Endothelial cell of umbilical vein (primary cell): ENCODE measurements at regions not wholly inside any gene's neighbourhood (a gene's known extent, or its start where the extent isn't known, plus 50 kb on each side); places are given as distances from the start of the nearest gene placed in this dataset.

ENCODE experiments used
- BruUV-seq: library from RNA; stranded (reverse); fragments of 400-500 nt; replicated peaks from 2 replicates; lab custom pipeline; 2021; lab: Mats Ljungman, UMichigan
- CTCF ChIA-PET: fragments of 300-600, 350-600 bp; sonication (Branson Sonifier 250); formaldehyde crosslinking; loops from one replicate; lab custom pipeline; 2021; ENCODE audit warnings: antibody characterized with exemption, inconsistent platforms; lab: Charles Lee
- POLR2A ChIA-PET: fragments of 300-600, 350-600 bp; sonication (Branson Sonifier 250); formaldehyde crosslinking; loops from one replicate; lab custom pipeline; 2021; ENCODE audit warnings: antibody characterized with exemption, inconsistent platforms; lab: Charles Lee
- DNase-seq: peaks from one replicate; pipeline ENCODE4 v3.0.0-alpha.2; 2011; ENCODE audit warnings: low read depth, low spot score
- FAIRE-seq: peaks from 2 replicates; lab custom pipeline; 2011; peaks lifted over from hg19 to GRCh38; lab: Jason Lieb, UNC
- H2AFZ ChIP-seq: 2 replicates; pipeline ENCODE4 v1.6.0; 2012; ENCODE audit warnings: low read depth, low read length, control low read depth, inconsistent platforms
- H3K27ac ChIP-seq: 2 replicates; pipeline ENCODE4 v1.5.1; 2011; ENCODE audit warnings: low read depth, mild to moderate bottlenecking, control low read depth, low read length, moderate library complexity; ENCODE audit not compliant: insufficient read depth
- H3K27me3 ChIP-seq, 2 experiments: 2 replicates each; pipeline versions ENCODE4 v1.6.0 to v1.6.1; 2011; ENCODE audit warnings: low read length in 2 of 2, mixed read lengths in 1 of 2; ENCODE audit not compliant: control insufficient read depth in 2 of 2, insufficient read depth in 2 of 2
- H3K36me3 ChIP-seq, 2 experiments: 2 replicates in 1 of 2; 3 replicates in 1 of 2; pipeline ENCODE4 v1.5.1; 2011; ENCODE audit warnings: low read length in 2 of 2, mild to moderate bottlenecking in 1 of 2, moderate library complexity in 1 of 2; ENCODE audit not compliant: control insufficient read depth in 2 of 2, insufficient read depth in 2 of 2; ENCODE audit errors: extremely low read depth in 1 of 2
- H3K4me1 ChIP-seq: 3 replicates; pipeline ENCODE4 v1.5.1; 2011; ENCODE audit warnings: mild to moderate bottlenecking, low read length; ENCODE audit not compliant: control insufficient read depth, insufficient read depth; ENCODE audit errors: extremely low read depth
- H3K4me2 ChIP-seq: 2 replicates; pipeline ENCODE4 v1.6.1; 2011; ENCODE audit warnings: low read length, control low read depth, mixed read lengths; ENCODE audit not compliant: insufficient read depth
- H3K4me3 ChIP-seq, 3 experiments: fragments of 200-600 bp in 1 of 3; sonication (generic), shearing (Covaris generic) in 1 of 3; replicated peaks in 1 of 3; 2 replicates each; pipeline ENCODE4 v1.5.1; 2011 to 2016; ENCODE audit warnings: control low read depth in 3 of 3, low read length in 3 of 3, mild to moderate bottlenecking in 2 of 3, inconsistent platforms in 1 of 3, low read depth in 1 of 3, moderate library complexity in 1 of 3; ENCODE audit not compliant: insufficient read depth in 1 of 3
- H3K79me2 ChIP-seq: 2 replicates; pipeline ENCODE4 v1.6.0; 2012; ENCODE audit warnings: low read length, inconsistent platforms; ENCODE audit not compliant: control insufficient read depth, insufficient read depth
- H3K9ac ChIP-seq: replicated peaks from 2 replicates; pipeline ENCODE3; 2011; ENCODE audit warnings: low read length, control low read depth; ENCODE audit not compliant: insufficient read depth; ENCODE audit errors: extremely low read depth
- H3K9me1 ChIP-seq: replicated peaks from 3 replicates; pipeline ENCODE4 v1.6.0; 2011; ENCODE audit warnings: mild to moderate bottlenecking, low read length; ENCODE audit not compliant: control insufficient read depth, insufficient read depth; ENCODE audit errors: extremely low read depth
- H3K9me3 ChIP-seq: replicated peaks from 2 replicates; pipeline ENCODE4 v1.5.1; 2012; ENCODE audit warnings: low read length, inconsistent platforms; ENCODE audit not compliant: control insufficient read depth, insufficient read depth
- H4K20me1 ChIP-seq: replicated peaks from 2 replicates; pipeline ENCODE3; 2011; ENCODE audit warnings: mild to moderate bottlenecking, low read length; ENCODE audit not compliant: control insufficient read depth, insufficient read depth; ENCODE audit errors: extremely low read depth
- CTCF ChIP-seq, 2 donors: IDR thresholded peaks; 1 replicate in 1 of 2; 2 replicates in 1 of 2; pipeline ENCODE4 v1.5.1; 2011; ENCODE audit warnings: low read length in 2 of 2, mild to moderate bottlenecking in 2 of 2, moderate library complexity in 2 of 2, control low read depth in 1 of 2, inconsistent platforms in 1 of 2, low read depth in 1 of 2; ENCODE audit not compliant: insufficient read depth in 1 of 2; ENCODE audit errors: extremely low read depth in 1 of 2
- EZH2 ChIP-seq: IDR thresholded peaks from 2 replicates; pipeline ENCODE4 v1.6.1; 2012; ENCODE audit warnings: borderline replicate concordance, low read depth, mild to moderate bottlenecking, moderate library complexity, low read length, inconsistent platforms; ENCODE audit not compliant: severe bottlenecking
- FOS ChIP-seq: IDR thresholded peaks from 2 replicates; pipeline ENCODE4 v1.6.1; 2011; ENCODE audit warnings: mild to moderate bottlenecking, low read length, moderate library complexity, borderline replicate concordance; ENCODE audit not compliant: insufficient read depth
- JUN ChIP-seq: IDR thresholded peaks from 2 replicates; pipeline ENCODE4 v1.6.1; 2011; ENCODE audit warnings: borderline replicate concordance, low read depth; ENCODE audit not compliant: insufficient read length, insufficient read depth
- MAX ChIP-seq: IDR thresholded peaks from 2 replicates; pipeline ENCODE4 v1.6.1; 2011; ENCODE audit not compliant: insufficient read depth, insufficient read length
- MYC ChIP-seq: IDR thresholded peaks from one replicate; pipeline ENCODE4 v1.6.1; 2011; ENCODE audit warnings: mild to moderate bottlenecking, low read depth, low read length
- POLR2A ChIP-seq: IDR thresholded peaks from 2 replicates; pipeline ENCODE4 v1.6.1; 2012; ENCODE audit warnings: low read depth, mild to moderate bottlenecking, control low read depth, low read length
- dilution Hi-C: fragments of 300-500 bp; cut with MboI; formaldehyde crosslinking; loops from one replicate; pipeline ENCODE4 v1.15.0; 2019; ENCODE audit warnings: low sequenced_read_pairs; ENCODE audit not compliant: extremely low pct_ligation_motif_present
- intact Hi-C: fragments of 100-400 bp; cut with micrococcal nuclease; formaldehyde crosslinking; loops from one replicate; pipeline ENCODE4 v1.10.0; 2022

GRCh38 chr2:167689444-167689843 lies 558.0 kb downstream of the STK39 start:
- FAIRE-seq (no peak), DNase-seq (no peak)
- TF ChIP-seq JUN (no peak), EZH2 (no peak), MAX (no peak), POLR2A (no peak), CTCF (IDR thresholded peaks at IDR 0.05; ENCODE audit: extremely low read depth in 1 of 2, insufficient read depth in 1 of 2, low read depth in 1 of 2, low read length in 2 of 2) (no peak), FOS (no peak)

GRCh38 chr2:167686691-167687090 lies 560.7 kb downstream of the STK39 start:
- Histone ChIP-seq H3K4me2 (no peak overlapping the region), H3K27ac (no peak overlapping the region), H3K4me1 (no peaks in the 10 kb centered on the region), H3K27me3 (no peaks in the 10 kb centered on the region), H4K20me1 (no peaks in the 10 kb centered on the region), H3K79me2 (no peaks in the 10 kb centered on the region), H3K9me1 (no peaks in the 10 kb centered on the region), H3K9me3 (no peaks in the 10 kb centered on the region), H3K36me3 (no peaks in the 10 kb centered on the region), H3K9ac (no peak overlapping the region), H2AFZ (no peak overlapping the region), H3K4me3 (no peak overlapping the region)
- no TSS peak for BruUV-seq
- FAIRE-seq (no peak), DNase-seq (no peak)
- dilution Hi-C loops (no loop called here), intact Hi-C loops (no loop called here)
- CTCF ChIA-PET: no interaction called here
- TF ChIP-seq MAX (no peak), FOS (no peak), MYC (no peak), POLR2A (no peak)
- POLR2A ChIA-PET: no interaction called here

More at GRCh38 chr2:167689444-167689843, 558.0 kb downstream of the STK39 start:
- Histone ChIP-seq H3K79me2 (no peaks in the 10 kb centered on the region), H3K4me2 (no peak overlapping the region), H3K4me3 (no peak overlapping the region), H4K20me1 (no peaks in the 10 kb centered on the region), H3K9ac (no peak overlapping the region), H3K27me3 (no peaks in the 10 kb centered on the region), H3K4me1 (no peaks in the 10 kb centered on the region), H3K9me3 (no peaks in the 10 kb centered on the region), H3K36me3 (no peaks in the 10 kb centered on the region), H3K9me1 (no peaks in the 10 kb centered on the region), H2AFZ (no peak overlapping the region), H3K27ac (no peak overlapping the region)
- POLR2A ChIA-PET: no interaction called here
- CTCF ChIA-PET: no interaction called here
- dilution Hi-C loops (no loop called here), intact Hi-C loops (no loop called here)
- no TSS peak for BruUV-seq
